ENCODE measurements at regions not wholly inside any gene's neighbourhood (a gene's known extent, or its start where the extent isn't known, plus 50 kb on each side); places are given as distances from the start of the nearest gene placed in this dataset.

DNA sequence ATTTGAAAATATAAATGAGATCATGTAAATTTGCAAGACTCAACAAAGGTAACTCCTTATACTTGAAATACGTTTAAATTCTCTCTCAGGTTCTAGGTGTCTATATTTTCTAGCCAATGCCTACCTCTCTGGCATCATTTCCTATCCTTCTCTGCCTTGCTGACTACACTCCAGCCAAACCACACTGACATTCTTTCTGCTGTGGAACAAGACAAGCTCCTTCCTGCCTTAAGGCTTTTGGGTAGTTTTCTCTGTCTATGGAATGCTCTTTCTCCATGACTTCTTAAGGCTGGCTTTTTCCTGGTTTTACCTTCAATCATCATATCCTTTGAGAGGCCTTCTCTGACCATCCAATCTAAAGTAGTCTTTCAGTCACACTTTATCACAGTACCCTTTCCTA is 201.0 kb downstream of the SPRY1 start:
- no peak for DNase-seq
- Histone ChIP-seq H3K27ac (no peak overlapping the region), H3K27me3 (no peaks in the 10 kb centered on the region), H3K36me3 (no peaks in the 10 kb centered on the region), H3K4me3 (no peak overlapping the region), H3K4me1 (peaks cover 3 to 39% (median 14%) of the 10 kb centered on the region in 4 donors), H3K9me3 (no peaks in the 10 kb centered on the region)
- TF ChIP-seq, protein P1, sequence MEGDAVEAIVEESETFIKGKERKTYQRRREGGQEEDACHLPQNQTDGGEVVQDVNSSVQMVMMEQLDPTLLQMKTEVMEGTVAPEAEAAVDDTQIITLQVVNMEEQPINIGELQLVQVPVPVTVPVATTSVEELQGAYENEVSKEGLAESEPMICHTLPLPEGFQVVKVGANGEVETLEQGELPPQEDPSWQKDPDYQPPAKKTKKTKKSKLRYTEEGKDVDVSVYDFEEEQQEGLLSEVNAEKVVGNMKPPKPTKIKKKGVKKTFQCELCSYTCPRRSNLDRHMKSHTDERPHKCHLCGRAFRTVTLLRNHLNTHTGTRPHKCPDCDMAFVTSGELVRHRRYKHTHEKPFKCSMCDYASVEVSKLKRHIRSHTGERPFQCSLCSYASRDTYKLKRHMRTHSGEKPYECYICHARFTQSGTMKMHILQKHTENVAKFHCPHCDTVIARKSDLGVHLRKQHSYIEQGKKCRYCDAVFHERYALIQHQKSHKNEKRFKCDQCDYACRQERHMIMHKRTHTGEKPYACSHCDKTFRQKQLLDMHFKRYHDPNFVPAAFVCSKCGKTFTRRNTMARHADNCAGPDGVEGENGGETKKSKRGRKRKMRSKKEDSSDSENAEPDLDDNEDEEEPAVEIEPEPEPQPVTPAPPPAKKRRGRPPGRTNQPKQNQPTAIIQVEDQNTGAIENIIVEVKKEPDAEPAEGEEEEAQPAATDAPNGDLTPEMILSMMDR (IDR thresholded peaks at IDR 0.05): no peak
- TF ChIP-seq POLR2A (IDR thresholded peaks at IDR 0.05): no peak

DNA sequence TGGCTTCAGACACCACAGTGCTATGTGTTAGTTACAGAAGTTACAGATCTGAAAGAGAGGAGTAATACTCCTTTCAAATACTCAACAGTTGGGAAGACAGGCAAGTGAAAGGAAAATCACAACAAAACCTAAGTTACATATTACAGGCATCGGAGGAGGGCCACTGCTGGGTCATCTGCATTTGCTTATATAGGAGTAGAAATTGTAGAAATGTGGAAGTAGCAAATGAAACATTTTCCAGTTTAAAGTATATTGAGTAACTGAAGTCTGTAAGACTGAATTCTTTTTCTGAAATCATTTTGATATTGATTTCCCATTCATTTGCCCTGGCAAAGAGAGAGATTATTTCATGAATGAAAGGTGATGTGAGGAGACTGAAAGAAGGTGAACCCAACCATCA is 201.7 kb downstream of the SPRY1 start:
- DNase-seq: no peak
- Histone ChIP-seq H3K27ac (no peak overlapping the region), H3K9me3 (no peaks in the 10 kb centered on the region), H3K4me1 (peaks cover 3 to 46% (median 14%) of the 10 kb centered on the region in 4 donors), H3K36me3 (no peaks in the 10 kb centered on the region), H3K27me3 (no peaks in the 10 kb centered on the region), H3K4me3 (no peak overlapping the region)
- TF ChIP-seq POLR2A (IDR thresholded peaks at IDR 0.05): no peak
- TF ChIP-seq, protein P1 (IDR thresholded peaks at IDR 0.05): no peak

GRCh38 chr4:123599061-123599919 is 202.7 kb downstream of the SPRY1 start:
- DNase-seq: no peak
- H3K9me3 ChIP-seq: no peaks in the 10 kb centered on the region
- peak overlapping the region; percentile 46 to 76 (median 72) for H3K27ac ChIP-seq
- peaks cover 3 to 49% (median 14%) of the 10 kb centered on the region in 4 donors for H3K4me1 ChIP-seq
- H3K36me3 ChIP-seq: no peaks in the 10 kb centered on the region
- H3K27me3 ChIP-seq: no peaks in the 10 kb centered on the region
- TF ChIP-seq, protein P1 (IDR thresholded peaks at IDR 0.05): no peak
- TF ChIP-seq POLR2A (IDR thresholded peaks at IDR 0.05): no peak
- H3K4me3 ChIP-seq: no peak overlapping the region

- H3K27ac ChIP-seq: peak overlapping the region; percentile 46 to 76 (median 72)
- peaks cover 3 to 49% (median 14%) of the 10 kb centered on the region in 4 donors for H3K4me1 ChIP-seq
- DNase-seq: peak; percentile 73 to 92 (median 87)
- no peak overlapping the region for H3K4me3 ChIP-seq
- H3K9me3 ChIP-seq: no peaks in the 10 kb centered on the region
- no peaks in the 10 kb centered on the region for H3K27me3 ChIP-seq
- no peaks in the 10 kb centered on the region for H3K36me3 ChIP-seq
- no peak for TF ChIP-seq POLR2A (IDR thresholded peaks at IDR 0.05)
- TF ChIP-seq, protein P1 (IDR thresholded peaks at IDR 0.05): no peak
Measured at GRCh38 chr4:123599920-123600810, 203.6 kb downstream of the SPRY1 start.

DNA sequence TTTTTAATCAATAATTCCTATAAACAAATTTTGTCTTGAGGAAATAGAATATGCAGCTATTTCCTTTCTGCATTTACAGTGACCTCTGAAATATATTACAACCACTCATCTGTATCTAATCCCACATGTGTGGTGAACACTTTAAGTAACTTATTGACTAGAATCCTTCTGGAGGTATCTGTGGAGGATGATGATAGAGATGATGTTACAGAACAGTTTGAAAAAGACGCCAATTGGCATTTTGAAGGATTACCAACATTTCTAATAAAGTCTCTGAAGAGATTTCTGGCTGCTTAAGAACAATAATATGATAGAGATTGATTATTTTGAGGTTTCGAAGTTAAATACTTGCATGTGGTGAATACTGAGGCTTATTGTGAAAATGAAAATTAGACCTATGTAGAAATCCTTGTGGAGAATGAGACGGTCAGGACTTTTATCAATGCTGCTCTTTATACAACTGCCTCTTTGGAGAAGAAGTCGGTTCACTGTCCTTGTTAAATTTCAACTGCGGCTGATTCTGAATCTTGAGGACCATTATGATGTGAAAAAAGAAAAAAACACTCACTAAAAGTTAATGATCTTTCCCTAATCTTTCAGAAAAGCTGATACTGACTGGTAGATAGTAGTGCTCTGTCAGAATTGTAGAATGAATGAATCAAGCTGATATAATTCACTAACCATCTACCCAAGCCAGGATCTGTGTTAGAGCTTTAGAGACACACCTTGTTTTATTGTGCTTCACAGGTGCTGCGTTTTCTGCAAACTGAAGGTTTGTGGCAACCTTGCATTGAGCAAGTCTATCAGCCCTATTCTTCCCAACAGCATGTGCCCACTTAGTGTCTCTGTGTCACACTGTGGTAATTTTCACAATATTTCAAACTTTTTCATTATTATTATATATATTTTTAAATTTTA is 204.7 kb downstream of the SPRY1 start:
- Histone ChIP-seq H3K4me1 (peaks cover 3 to 49% (median 14%) of the 10 kb centered on the region in 4 donors), H3K27me3 (no peaks in the 10 kb centered on the region), H3K4me3 (no peak overlapping the region), H3K9me3 (no peaks in the 10 kb centered on the region), H3K27ac (peak overlapping the region in 3 of 4 donors; percentile 59 to 76 (median 70)), H3K36me3 (no peaks in the 10 kb centered on the region)
- no peak for TF ChIP-seq POLR2A (IDR thresholded peaks at IDR 0.05)
- TF ChIP-seq, protein P1 (IDR thresholded peaks at IDR 0.05): no peak
- no peak for DNase-seq
